ENCODE measurements at regions not wholly inside any gene's neighbourhood (a gene's known extent, or its start where the extent isn't known, plus 50 kb on each side); places are given as distances from the start of the nearest gene placed in this dataset.

DNA sequence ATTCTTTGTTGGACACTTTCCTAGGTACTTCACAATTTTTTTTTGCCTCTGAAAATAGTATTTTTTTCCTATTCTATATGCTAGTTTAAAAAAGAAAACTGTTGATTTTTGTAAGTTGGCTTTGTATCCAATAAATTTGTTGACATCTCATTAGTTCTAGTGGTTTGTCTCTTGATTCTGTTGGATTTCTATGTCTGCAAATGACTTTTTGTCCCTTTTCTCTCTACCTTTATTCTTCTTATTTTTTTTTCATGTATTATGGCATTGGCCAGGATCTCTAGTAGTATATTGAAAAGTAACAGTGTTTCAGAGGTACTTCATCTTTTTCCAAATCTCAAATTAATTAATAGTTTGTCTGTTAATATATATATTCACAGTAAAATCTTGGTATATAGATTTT is 59.1 kb upstream of the TSPAN11 start:
- TF ChIP-seq, protein P1, sequence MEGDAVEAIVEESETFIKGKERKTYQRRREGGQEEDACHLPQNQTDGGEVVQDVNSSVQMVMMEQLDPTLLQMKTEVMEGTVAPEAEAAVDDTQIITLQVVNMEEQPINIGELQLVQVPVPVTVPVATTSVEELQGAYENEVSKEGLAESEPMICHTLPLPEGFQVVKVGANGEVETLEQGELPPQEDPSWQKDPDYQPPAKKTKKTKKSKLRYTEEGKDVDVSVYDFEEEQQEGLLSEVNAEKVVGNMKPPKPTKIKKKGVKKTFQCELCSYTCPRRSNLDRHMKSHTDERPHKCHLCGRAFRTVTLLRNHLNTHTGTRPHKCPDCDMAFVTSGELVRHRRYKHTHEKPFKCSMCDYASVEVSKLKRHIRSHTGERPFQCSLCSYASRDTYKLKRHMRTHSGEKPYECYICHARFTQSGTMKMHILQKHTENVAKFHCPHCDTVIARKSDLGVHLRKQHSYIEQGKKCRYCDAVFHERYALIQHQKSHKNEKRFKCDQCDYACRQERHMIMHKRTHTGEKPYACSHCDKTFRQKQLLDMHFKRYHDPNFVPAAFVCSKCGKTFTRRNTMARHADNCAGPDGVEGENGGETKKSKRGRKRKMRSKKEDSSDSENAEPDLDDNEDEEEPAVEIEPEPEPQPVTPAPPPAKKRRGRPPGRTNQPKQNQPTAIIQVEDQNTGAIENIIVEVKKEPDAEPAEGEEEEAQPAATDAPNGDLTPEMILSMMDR (IDR thresholded peaks at IDR 0.05): no peak
- TF ChIP-seq POLR2A (IDR thresholded peaks at IDR 0.05): no peak
